ENCODE measurements at regions not wholly inside any gene's neighbourhood (a gene's known extent, or its start where the extent isn't known, plus 50 kb on each side); places are given as distances from the start of the nearest gene placed in this dataset.

- TF ChIP-seq EZH2 (IDR thresholded peaks at IDR 0.05; ENCODE audit: low read depth) (no peak), CTCF (conservative IDR thresholded peaks at IDR 0.05) (no peak)
Observed at GRCh38 chr2:4340536-4340935, 637.2 kb downstream of the DCDC2C start.
